ENCODE measurements at regions not wholly inside any gene's neighbourhood (a gene's known extent, or its start where the extent isn't known, plus 50 kb on each side); places are given as distances from the start of the nearest gene placed in this dataset.

GRCh38 chr3:22474706-22475445, 723.9 kb upstream of the ZNF385D start:
- no peaks in the 10 kb centered on the region for H3K27me3 Mint-ChIP-seq (ENCODE audit: low read depth in 2 of 2)
- Histone ChIP-seq H3K9me3 (ENCODE audit: control insufficient read depth, insufficient read depth, low read length) (no peaks in the 10 kb centered on the region), H3K36me3 (ENCODE audit: control insufficient read depth, insufficient read depth, low read length) (no peaks in the 10 kb centered on the region), H3K4me1 (ENCODE audit: control insufficient read depth, insufficient read depth, low read length) (no peaks in the 10 kb centered on the region), H3K27me3 (ENCODE audit: control insufficient read depth, insufficient read depth, low read length) (no peaks in the 10 kb centered on the region), H3K27ac (ENCODE audit: low read length) (no peak overlapping the region), H3K4me3 (ENCODE audit: low read length) (no peak overlapping the region)
- H3K4me1 Mint-ChIP-seq: no peaks in the 10 kb centered on the region
- no peak for DNase-seq
- intact Hi-C loops (cut with micrococcal nuclease): no loop called here
- WGBS (ENCODE audit: insufficient coverage): 86% methylated on average over 7 of the region's 8 CpGs
- H3K9me3 Mint-ChIP-seq: peaks cover 13 to 14% of the 10 kb centered on the region in 2 donors
- ATAC-seq: no peak
- no peak overlapping the region for H3K4me3 Mint-ChIP-seq
- no peaks in the 10 kb centered on the region for H3K36me3 Mint-ChIP-seq
- H3K27ac Mint-ChIP-seq: no peak overlapping the region
- TF ChIP-seq, protein P1, sequence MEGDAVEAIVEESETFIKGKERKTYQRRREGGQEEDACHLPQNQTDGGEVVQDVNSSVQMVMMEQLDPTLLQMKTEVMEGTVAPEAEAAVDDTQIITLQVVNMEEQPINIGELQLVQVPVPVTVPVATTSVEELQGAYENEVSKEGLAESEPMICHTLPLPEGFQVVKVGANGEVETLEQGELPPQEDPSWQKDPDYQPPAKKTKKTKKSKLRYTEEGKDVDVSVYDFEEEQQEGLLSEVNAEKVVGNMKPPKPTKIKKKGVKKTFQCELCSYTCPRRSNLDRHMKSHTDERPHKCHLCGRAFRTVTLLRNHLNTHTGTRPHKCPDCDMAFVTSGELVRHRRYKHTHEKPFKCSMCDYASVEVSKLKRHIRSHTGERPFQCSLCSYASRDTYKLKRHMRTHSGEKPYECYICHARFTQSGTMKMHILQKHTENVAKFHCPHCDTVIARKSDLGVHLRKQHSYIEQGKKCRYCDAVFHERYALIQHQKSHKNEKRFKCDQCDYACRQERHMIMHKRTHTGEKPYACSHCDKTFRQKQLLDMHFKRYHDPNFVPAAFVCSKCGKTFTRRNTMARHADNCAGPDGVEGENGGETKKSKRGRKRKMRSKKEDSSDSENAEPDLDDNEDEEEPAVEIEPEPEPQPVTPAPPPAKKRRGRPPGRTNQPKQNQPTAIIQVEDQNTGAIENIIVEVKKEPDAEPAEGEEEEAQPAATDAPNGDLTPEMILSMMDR (IDR thresholded peaks at IDR 0.05): no peak

- Histone ChIP-seq H3K4me1 (ENCODE audit: control insufficient read depth, insufficient read depth, low read length) (no peaks in the 10 kb centered on the region), H3K36me3 (ENCODE audit: control insufficient read depth, insufficient read depth, low read length) (no peaks in the 10 kb centered on the region), H3K27me3 (ENCODE audit: control insufficient read depth, insufficient read depth, low read length) (no peaks in the 10 kb centered on the region), H3K4me3 (ENCODE audit: low read length) (no peak overlapping the region), H3K27ac (ENCODE audit: low read length) (no peak overlapping the region), H3K9me3 (ENCODE audit: control insufficient read depth, insufficient read depth, low read length) (no peaks in the 10 kb centered on the region)
- no peaks in the 10 kb centered on the region for H3K36me3 Mint-ChIP-seq
- no peaks in the 10 kb centered on the region for H3K27me3 Mint-ChIP-seq (ENCODE audit: low read depth in 2 of 2)
- ATAC-seq (no peak), DNase-seq (no peak)
- TF ChIP-seq, protein P1 (IDR thresholded peaks at IDR 0.05): no peak
- H3K4me1 Mint-ChIP-seq: no peaks in the 10 kb centered on the region
- H3K27ac Mint-ChIP-seq: no peak overlapping the region
- intact Hi-C loops (cut with micrococcal nuclease): no loop called here
- 91% methylated on average over 3 of the region's 3 CpGs for WGBS (ENCODE audit: insufficient coverage)
- peaks cover 8 to 15% of the 10 kb centered on the region in 2 donors for H3K9me3 Mint-ChIP-seq
- no peak overlapping the region for H3K4me3 Mint-ChIP-seq
Measured at GRCh38 chr3:22475665-22476240, 724.7 kb upstream of the ZNF385D start.

- Histone ChIP-seq H3K9me3 (ENCODE audit: control insufficient read depth, insufficient read depth, low read length) (no peaks in the 10 kb centered on the region), H3K27me3 (ENCODE audit: control insufficient read depth, insufficient read depth, low read length) (no peaks in the 10 kb centered on the region), H3K4me1 (ENCODE audit: control insufficient read depth, insufficient read depth, low read length) (no peaks in the 10 kb centered on the region), H3K36me3 (ENCODE audit: control insufficient read depth, insufficient read depth, low read length) (no peaks in the 10 kb centered on the region), H3K4me3 (ENCODE audit: low read length) (no peak overlapping the region), H3K27ac (ENCODE audit: low read length) (no peak overlapping the region)
- TF ChIP-seq, protein P1 (IDR thresholded peaks at IDR 0.05): no peak
- ATAC-seq: no peak
- Mint-ChIP-seq H3K4me1 (no peaks in the 10 kb centered on the region), H3K9me3 (peaks cover 4 to 15% of the 10 kb centered on the region in 2 donors), H3K27me3 (ENCODE audit: low read depth in 2 of 2) (no peaks in the 10 kb centered on the region), H3K27ac (no peak overlapping the region), H3K4me3 (no peak overlapping the region), H3K36me3 (no peaks in the 10 kb centered on the region)
- intact Hi-C loops (cut with micrococcal nuclease): no loop called here
- DNase-seq: no peak
- 75% methylated on average over 1 of the region's 1 CpG for WGBS (ENCODE audit: insufficient coverage)
Measured at GRCh38 chr3:22476976-22477375, 726.0 kb upstream of the ZNF385D start.
